ENCODE measurements at regions not wholly inside any gene's neighbourhood (a gene's known extent, or its start where the extent isn't known, plus 50 kb on each side); places are given as distances from the start of the nearest gene placed in this dataset. TPM values are rescaled to one million over a fixed set of nuclear protein-coding genes. Genes with fewer than 3 reads are reported as not detected.

DNA sequence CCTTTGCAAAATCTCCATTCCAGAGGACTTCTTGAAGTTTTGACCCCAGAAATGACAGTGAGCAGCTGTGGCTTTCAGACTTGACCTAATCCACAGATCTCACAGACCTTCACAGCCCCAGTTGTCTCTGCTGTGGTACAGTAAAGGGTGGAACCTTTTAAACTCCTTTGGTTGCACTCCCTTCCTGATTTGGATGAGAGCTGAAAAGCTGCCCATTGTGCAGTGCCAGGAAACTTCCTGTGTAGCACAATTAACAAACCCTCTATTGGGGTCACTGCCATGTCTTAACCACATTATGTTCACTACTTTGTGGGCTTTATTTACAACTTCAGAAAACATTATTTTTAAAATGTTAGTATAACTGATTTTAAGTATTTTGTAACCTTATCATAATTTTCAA is 56.7 kb upstream of the PCSK5 start:
- Histone ChIP-seq H4K20me1 (ENCODE audit: control insufficient read depth, insufficient read depth, low read length, poor library complexity, severe bottlenecking) (no peaks in the 10 kb centered on the region), H3K79me2 (ENCODE audit: control insufficient read depth, insufficient read depth, low read length) (no peaks in the 10 kb centered on the region), H3K27me3 (replicated peaks in 1 of 4; ENCODE audit: control extremely low read depth in 1 of 4, control insufficient read depth in 3 of 4, insufficient read depth in 4 of 4, low read length in 3 of 4) (no peaks in the 10 kb centered on the region), H3K9ac (ENCODE audit: low read length) (no peak overlapping the region), H3K27ac (ENCODE audit: low read length in 2 of 2) (no peak overlapping the region), H3K4me2 (replicated peaks; ENCODE audit: low read depth, low read length, poor library complexity, severe bottlenecking) (no peak overlapping the region), H3K4me3 (ENCODE audit: control extremely low read depth in 1 of 5, extremely low read depth in 1 of 5, insufficient read depth in 1 of 5, low read depth in 2 of 5, low read length in 4 of 5) (no peak overlapping the region), H2AFZ (ENCODE audit: insufficient read depth, low read depth, low read length, poor library complexity, severe bottlenecking) (no peak overlapping the region), H3K9me3 (ENCODE audit: control extremely low read depth in 1 of 3, control insufficient read depth in 2 of 3, insufficient read depth in 1 of 3, low read length in 2 of 3) (no peaks in the 10 kb centered on the region), H3K36me3 (replicated peaks in 1 of 2; ENCODE audit: control extremely low read depth in 1 of 2, control insufficient read depth in 1 of 2, extremely low read depth in 1 of 2, insufficient read depth in 2 of 2, low read length in 1 of 2) (no peaks in the 10 kb centered on the region), H3K4me1 (ENCODE audit: control insufficient read depth in 2 of 2, insufficient read depth in 2 of 2, low read length in 2 of 2) (no peaks in the 10 kb centered on the region)
- ATAC-seq (ENCODE audit: low read depth), result no peak
- Mint-ChIP-seq H3K4me3 (no peak overlapping the region), H3K4me1 (no peaks in the 10 kb centered on the region), H3K27me3 (no peaks in the 10 kb centered on the region), H3K9me3 (ENCODE audit: insufficient read depth) (no peaks in the 10 kb centered on the region), H3K27ac (no peak overlapping the region)
- DNase-seq, result no peak
- intact Hi-C loops (cut with micrococcal nuclease), result no loop called here
- POLR2A ChIA-PET, result no interaction called here
- TF ChIP-seq CTCF (IDR thresholded peaks at IDR 0.05) (no peak), EZH2 (IDR thresholded peaks at IDR 0.05; ENCODE audit: borderline replicate concordance, insufficient read depth, low read depth, low read length, poor library complexity, severe bottlenecking) (no peak)
- CTCF ChIA-PET, result no interaction called here

DNA sequence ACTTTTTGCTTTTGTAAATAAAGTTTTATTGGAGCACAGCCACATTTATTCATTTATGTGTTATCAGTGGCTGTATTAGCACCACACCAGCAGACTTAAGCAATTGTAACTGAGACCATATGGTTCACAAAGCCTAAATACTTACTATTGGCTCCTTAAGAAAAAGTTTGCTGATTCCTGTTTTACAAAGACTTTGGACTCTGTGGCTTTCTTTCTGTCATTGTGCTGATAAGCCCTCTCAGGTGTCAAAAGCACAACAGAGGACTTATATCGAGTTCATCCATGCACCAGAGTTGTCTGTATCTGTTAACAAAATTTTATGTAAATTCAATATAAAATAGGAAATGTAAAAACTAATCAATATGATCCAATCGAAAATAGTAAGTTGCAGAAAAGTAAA is 55.6 kb upstream of the PCSK5 start:
- Histone ChIP-seq H3K27me3 (replicated peaks in 1 of 4; ENCODE audit: control extremely low read depth in 1 of 4, control insufficient read depth in 3 of 4, insufficient read depth in 4 of 4, low read length in 3 of 4) (no peaks in the 10 kb centered on the region), H3K4me2 (replicated peaks; ENCODE audit: low read depth, low read length, poor library complexity, severe bottlenecking) (no peak overlapping the region), H3K36me3 (replicated peaks in 1 of 2; ENCODE audit: control extremely low read depth in 1 of 2, control insufficient read depth in 1 of 2, extremely low read depth in 1 of 2, insufficient read depth in 2 of 2, low read length in 1 of 2) (no peaks in the 10 kb centered on the region), H3K9ac (ENCODE audit: low read length) (no peak overlapping the region), H3K4me1 (ENCODE audit: control insufficient read depth in 2 of 2, insufficient read depth in 2 of 2, low read length in 2 of 2) (no peaks in the 10 kb centered on the region), H3K9me3 (ENCODE audit: control extremely low read depth in 1 of 3, control insufficient read depth in 2 of 3, insufficient read depth in 1 of 3, low read length in 2 of 3) (no peaks in the 10 kb centered on the region), H3K79me2 (ENCODE audit: control insufficient read depth, insufficient read depth, low read length) (no peaks in the 10 kb centered on the region), H2AFZ (ENCODE audit: insufficient read depth, low read depth, low read length, poor library complexity, severe bottlenecking) (no peak overlapping the region), H3K4me3 (ENCODE audit: control extremely low read depth in 1 of 5, extremely low read depth in 1 of 5, insufficient read depth in 1 of 5, low read depth in 2 of 5, low read length in 4 of 5) (no peak overlapping the region), H3K27ac (ENCODE audit: low read length in 2 of 2) (no peak overlapping the region), H4K20me1 (ENCODE audit: control insufficient read depth, insufficient read depth, low read length, poor library complexity, severe bottlenecking) (no peaks in the 10 kb centered on the region)
- TF ChIP-seq CTCF (IDR thresholded peaks at IDR 0.05) (no peak), EZH2 (IDR thresholded peaks at IDR 0.05; ENCODE audit: borderline replicate concordance, insufficient read depth, low read depth, low read length, poor library complexity, severe bottlenecking) (no peak)
- no CpG with 5 or more reads among the region's 2 CpGs for WGBS (ENCODE audit: insufficient coverage)
- ATAC-seq (ENCODE audit: low read depth), result no peak
- DNase-seq, result no peak
- ChIA-PET CTCF (no interaction called here), POLR2A (no interaction called here)
- intact Hi-C loops (cut with micrococcal nuclease), result no loop called here
- no peaks in the 10 kb centered on the region for H3K9me3 Mint-ChIP-seq (ENCODE audit: insufficient read depth)
- H3K4me1 Mint-ChIP-seq, result no peaks in the 10 kb centered on the region
- H3K27ac Mint-ChIP-seq, result no peak overlapping the region
- no peaks in the 10 kb centered on the region for H3K27me3 Mint-ChIP-seq
- H3K4me3 Mint-ChIP-seq, result no peak overlapping the region

Small RNA genes lying in the stretch of these regions (small RNA-seq; reads per million reads assigned to genes)
- gene RNU6-1228P (ENCODE audit: insufficient read length, low read depth, low replicate concordance), result not detected

All from B cell (primary cell).